CD4-positive, alpha-beta T cell treated with Interleukin-17A for 4 hours (primary cell): ENCODE measurements at regions not wholly inside any gene's neighbourhood (a gene's known extent, or its start where the extent isn't known, plus 50 kb on each side); places are given as distances from the start of the nearest gene placed in this dataset.

Experiments used
- DNase-seq: peaks from one replicate; pipeline ENCODE4 v3.0.0-alpha.2; 2020; ENCODE audit warnings: mixed read lengths

DNA sequence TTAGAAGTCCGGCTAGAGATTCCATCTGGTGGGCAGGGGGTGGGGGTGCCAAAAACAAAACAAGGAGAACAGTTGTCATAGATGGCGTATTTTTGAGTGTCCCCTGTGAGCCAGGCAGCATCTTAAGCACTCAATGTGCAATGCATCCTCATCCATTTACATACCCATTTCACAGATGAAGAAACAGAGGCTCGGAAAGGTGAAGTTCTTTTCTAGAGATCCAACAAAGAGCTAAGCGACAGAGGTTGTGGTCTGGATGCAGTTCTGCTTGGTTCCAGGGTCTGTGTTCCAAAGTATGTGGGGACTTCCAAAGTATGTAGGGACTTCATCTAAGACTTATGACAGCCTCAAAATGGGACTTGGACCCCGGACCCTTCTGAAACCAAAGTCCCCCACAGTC, 277.8 kb downstream of the MN1 start:
- DNase-seq: no peak

DNA sequence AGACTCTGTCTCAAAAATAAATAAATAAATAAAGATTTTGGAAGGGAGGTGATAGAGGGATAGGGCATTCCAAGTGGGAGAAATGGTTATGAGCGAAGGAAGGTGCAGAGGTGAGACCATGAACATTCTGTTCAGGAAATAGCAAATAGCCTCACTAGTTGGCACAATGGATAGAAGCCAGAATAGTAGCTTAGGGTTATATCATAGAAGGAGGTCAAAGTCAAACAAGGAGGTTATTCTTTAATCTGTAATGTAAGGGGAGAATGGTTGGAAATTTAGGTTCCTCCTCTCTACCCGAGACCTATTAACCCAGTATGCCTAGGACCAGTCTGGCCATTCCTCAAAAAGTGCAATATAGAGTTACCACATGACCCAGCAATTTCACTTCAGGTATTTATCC, 275.8 kb downstream of the MN1 start:
- no peak for DNase-seq

DNA sequence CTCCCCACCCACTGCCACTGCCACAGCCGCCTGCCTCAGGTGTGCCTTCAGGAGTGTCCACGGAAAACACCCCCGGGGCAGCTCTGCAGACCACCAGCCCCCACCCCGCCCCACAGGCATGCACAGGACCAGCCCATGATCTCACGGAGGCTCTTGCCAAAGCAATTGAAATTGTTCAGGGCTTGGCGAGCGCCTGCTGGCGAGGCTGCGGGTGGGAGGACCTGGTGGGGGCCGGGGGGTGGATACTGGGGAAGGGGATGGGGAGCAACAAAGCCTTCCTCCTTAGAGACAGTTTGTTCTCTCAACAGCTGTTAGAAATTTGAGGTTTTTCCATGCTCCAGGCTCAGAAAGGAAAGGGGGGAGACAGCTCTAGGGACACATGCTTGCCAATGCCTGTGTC, 274.7 kb downstream of the MN1 start:
- no peak for DNase-seq

DNA sequence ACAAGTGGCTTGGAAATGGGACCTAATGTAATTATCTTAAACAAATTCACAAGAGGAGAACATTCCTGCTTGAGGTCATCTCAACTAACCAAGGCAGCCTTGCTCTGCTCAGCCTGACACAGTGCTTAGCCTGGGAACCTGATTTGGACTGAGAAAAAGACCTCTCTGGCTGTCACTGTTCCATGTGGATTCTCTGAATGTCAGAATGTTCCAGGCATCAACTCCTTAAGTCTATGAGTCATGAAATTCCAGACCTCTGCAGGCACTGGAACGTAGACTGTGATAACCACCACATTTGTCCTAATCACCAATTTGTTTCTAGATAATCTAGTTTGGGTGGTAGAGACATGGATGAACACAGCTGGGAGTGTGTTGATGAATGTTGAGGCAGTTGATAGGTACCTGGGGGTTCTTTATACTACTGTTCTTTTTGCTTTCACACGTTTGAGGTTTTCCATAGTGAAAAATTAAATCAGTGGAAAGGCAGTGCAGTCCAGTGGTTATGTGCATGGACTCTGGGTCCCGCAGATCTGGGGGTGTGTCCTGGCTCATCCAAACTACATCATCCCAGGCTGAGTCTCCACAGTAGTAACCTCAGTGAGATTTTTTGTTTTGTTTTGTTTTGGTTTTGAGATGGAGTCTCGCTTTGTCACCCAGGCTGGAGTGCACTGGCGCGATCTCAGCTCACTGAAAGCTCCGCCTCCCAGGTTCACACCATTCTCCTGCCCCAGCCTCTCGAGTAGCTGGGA, 269.6 kb downstream of the MN1 start:
- DNase-seq: no peak

DNA sequence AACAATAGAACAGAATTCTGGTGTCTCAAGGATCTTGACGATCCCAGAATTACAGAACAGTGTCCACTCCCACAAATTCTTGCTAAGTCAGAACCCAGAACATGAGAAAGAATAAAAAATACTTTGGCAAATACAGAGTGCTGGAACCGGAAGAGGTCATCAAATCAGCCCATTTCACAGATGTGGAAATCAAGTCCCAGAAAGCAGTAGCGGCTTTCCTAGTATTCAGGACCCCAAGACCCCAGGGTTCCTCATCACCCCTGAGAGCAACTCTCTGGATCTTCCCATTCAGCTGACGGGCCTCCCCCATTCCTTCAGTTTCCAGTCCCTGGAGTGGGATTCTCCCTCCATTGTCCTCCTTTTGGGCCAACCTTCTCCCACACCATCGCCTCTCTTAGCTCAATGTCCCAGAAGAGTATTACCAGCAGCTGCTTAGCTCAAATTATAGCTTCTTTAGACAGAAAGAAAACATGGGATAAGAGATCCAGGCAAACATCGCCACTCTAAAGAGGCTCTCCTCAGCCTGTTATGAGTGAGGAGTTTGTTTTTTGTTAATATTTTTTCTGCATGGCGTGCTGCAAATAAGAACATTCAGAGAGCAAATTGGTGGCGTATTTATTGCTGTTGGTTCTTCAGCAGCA, 268.3 kb downstream of the MN1 start:
- DNase-seq: no peak

DNA sequence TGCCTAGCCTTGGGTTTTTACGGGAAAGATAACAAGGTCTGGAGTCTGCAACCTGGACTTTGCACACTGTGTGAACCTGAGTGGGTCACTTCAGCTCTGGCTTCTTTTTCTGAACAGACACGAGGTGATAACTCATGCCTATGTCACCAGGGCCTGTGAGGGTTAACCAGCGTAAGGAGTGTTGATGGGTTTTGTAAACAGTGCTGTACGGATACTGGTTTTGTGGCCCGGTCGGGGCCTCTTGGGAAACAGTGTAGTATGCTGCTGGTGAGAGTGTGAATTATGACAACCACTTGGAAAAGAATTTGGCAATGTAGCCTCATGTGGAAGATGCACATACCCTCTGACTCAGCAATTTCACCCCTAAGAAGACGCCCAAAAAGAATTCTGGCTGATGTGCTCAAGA, 266.8 kb downstream of the MN1 start:
- no peak for DNase-seq

DNA sequence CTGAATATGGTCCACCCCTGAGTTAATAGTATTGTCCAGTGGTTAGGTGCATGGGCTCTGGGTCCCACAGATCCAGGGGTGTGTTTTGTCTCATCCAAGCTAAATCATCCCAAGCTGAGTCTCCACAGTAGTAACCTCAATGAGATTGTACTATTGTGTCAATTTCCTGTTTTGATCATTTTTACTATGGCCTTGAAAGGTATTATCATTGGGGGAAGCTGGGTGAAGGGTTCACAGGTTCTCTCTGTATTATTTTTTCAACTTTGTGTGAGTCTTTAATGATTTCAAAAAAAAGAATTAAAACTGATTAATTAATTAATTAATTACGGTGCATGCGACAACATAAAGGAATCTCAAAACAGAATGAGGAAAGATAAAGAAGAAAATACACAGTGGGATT, 266.1 kb downstream of the MN1 start:
- no peak for DNase-seq

DNA sequence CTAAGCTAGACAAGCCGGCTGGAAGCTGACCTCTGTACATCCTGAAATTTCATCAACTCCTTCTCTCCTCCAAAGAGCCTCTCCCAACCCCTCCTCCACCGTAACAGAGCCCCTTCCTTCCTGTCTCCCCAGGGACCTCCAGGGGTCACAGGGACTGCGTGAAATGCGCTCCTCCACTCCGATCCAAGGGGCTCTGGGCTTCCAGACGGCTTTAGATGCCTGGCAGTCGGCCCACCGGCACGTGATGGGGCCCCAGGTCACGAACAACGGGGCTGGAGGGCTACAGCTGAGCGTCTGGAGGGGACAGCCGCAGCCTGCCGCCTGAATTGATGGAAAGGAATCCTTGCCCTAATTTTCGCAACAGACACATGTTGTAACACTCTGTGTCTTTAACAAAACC, 264.1 kb downstream of the MN1 start:
- no peak for DNase-seq

DNA sequence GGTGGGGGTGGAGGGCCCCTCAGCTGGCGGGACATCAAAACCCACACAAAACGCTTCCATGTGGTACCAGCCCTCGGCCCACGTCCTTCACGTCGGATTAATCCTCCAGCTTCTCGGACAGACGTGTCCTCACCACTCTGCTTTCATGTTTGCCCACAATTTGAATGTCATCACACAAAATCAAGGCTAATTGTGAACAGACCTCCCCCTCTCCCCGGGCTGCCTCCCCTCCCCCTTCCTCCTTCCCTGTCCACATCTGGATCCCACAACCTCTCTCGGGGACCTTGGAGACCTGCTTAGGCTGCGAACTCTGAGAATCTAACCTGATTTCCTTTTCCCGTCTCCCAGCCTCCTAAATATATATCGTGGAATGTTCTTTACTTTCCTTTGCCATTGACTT, 262.9 kb downstream of the MN1 start:
- no peak for DNase-seq

DNA sequence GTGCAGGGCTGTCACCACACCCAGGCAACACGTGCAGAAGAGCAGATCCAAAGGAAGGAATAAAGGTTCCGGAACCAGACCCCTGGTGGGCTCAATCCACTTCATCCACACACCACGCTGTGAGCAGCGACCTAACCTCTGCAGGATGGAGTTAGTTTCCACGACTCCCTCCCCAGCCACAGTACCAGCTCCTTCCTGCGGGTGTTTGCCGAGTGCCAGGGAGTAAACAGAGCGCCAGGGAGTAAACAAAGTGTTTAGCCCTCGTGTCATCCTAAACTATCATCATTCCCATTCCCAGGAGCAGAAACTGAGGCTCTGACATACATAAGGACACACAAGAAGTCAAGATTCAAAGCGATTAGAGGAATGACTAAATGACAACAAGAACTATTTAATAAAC, 261.3 kb downstream of the MN1 start:
- no peak for DNase-seq

DNA sequence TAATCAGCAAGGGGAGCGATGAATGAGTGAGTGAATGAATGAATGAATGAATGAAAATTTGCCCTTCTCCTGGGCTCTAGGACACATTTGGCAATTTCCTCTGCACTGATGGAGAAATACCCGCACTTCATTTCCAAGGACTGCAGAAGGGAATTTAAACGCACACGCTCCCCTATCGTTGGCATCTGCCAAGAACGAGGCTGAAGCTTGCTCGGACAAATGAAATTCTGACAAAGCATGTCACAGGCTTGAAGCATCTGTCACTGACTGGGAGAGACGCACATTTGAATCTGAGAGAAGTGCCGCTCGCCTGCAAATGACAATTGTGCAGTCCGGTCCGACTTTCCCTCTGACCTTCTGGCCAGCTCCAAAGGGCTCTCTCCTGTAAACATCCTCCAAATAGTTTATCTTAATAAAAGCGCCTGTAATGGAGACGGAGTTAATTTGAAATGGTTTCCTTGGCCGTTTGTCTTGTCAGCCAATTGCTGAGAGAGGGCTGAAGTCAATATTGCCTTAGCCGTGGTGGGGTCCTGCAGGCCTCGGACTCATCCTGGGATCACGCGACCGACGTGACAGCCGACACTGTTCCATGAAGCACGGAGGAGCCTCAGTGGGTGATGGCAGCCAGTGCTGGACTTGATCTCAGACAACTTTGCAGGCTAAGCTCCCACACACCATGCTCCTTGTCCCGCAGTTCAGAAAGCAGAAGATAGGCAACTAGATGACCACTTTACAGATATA, 260.7 kb downstream of the MN1 start:
- DNase-seq: no peak

DNA sequence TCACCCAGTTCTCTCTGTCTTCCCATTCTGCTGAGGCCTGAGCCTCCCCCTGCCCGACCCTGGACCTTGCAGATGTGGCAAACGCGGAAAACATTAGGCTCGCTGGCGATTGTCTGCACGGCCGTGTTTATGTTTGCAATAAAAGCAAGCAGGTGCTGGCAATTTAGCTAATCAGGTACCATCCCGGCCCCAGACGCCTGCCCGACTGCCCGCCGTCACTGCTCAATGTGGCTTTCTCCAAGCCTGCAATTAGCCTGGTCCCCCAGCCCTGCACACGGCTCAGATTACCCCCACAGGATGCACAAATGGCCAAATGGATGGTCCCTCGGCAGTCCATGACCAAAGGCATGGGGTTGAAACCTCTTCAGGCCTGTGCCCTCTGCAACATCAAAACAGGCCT, 259.7 kb downstream of the MN1 start:
- DNase-seq: no peak

DNA sequence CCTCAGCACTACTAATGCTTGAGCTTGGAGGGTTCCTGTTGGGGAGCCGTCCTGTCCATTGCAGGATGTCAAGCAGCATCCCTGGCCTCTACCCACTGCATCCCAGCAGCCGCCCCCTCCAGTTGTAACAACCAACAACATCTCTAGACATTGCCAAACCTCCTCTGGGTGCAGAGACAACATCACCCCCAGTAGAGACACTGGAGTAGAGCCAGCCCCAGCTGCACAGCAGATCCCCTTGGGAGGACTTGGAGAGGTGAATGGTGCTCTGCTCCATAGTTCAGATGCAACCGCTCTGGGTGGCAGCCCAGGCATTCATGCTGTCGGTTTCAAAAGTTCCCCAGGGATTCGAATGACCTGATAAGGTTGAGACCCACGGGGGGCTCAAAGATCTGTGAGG, 259.0 kb downstream of the MN1 start:
- no peak for DNase-seq

DNA sequence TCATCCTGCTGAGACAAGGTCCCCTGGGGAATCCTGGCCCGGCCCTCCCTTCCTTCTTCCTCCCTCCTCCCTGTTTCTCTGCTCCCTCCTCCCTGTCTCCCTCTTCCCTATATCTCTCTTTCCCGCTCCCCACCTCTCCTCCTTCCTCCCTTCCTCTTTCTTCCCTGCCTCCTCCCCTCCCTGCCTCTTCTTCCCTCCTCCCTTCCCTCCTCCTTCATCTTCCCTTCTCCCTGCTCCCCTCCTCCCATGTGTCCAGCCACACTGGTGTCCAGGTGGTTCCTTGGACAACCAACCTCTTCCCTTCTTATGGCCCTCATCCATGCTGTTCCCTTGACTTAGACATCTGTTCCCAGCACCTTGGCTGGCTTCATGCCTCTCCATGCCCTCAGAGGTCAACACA, 258.1 kb downstream of the MN1 start:
- no peak for DNase-seq

DNA sequence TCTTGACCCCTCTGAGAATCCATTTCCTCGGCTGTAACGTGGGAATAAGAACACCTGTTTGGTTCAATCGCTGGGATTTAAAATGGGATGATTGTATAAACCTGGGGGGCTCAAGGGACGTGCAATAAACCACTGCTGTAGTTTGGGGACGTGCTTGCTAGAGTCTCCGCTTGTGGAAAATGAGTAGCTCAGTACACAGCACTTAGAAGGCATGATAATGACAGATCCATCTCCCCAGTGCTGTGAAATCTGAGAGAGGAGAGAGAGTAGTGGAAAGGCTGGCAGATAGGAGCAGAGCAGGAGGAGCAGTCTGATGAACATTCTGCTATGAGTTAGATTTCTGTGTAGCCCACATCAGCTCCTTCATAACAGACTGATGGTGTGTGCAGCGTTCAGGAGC, 256.5 kb downstream of the MN1 start:
- no peak for DNase-seq

DNA sequence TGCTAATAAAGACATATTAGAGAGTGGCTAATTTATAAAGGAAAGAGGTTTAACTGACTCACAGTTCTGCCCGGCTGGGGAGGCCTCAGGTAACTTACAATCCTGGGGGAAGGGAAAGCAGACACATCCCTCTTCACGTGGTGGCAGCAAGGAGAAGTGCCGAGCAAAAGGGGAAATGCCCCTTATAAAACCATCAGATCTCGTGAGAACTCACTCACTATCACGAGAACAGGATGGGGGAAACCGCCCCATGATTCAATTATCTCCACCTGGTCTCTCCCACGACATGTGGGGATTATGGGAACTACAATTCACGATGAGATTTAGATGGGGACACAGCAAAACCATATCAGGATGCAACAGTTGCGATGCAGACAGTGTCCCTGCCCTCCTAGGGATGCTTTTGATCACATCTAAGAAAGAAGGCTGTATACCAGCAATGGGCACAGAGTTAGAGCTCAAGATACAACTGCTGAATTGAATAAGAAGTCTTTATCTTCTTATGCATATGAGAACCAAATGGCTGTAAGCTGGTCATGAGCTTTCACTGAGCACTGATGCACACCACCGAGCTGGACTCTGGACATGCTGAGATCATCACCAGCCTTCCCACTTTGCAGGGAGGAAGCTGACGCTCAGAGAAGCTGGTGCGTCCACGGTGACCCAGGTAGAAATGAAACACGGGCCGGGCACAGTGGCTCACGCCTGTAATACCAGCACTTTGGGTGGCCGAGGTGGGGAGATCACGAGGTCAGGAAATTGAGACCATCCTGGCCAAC, 255.2 kb downstream of the MN1 start:
- no peak for DNase-seq

DNA sequence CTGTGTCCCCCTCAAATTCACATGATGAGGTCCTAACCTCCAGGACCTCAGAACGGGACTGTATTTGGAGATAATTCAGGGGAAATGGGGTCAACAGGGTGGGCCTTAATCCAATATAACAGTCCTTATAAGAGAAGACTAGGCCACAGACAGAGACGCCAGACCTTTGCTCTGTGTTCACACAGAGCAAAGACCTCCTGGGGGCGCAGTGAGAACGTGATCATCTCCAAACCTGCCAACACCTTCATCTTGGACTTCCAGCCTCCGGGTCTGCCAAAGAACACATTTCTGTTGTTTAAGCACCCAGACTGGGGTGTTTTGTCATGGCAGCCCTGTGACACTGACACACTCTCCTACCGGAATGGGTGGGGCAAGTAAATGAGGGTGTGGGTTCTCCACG, 250.2 kb downstream of the MN1 start:
- DNase-seq: no peak

DNA sequence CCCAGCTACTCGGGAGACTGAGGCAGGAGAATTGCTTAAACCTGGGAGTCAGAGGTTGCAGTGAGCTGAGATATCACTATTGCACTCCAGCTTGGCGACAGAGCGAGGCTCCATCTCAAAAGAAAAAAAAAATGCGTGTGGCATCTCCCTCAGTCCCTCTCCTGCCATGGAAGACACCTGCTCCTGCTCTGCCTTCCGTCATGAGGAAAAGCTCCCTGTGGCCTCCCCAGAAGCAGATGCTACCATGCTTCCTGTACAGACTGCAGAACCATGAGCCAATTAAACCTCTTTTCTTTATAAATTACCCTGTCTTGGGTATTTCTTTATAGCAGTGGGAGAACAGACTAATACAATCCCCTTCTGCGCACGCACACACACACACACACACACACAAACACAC, 249.4 kb downstream of the MN1 start:
- no peak for DNase-seq

DNA sequence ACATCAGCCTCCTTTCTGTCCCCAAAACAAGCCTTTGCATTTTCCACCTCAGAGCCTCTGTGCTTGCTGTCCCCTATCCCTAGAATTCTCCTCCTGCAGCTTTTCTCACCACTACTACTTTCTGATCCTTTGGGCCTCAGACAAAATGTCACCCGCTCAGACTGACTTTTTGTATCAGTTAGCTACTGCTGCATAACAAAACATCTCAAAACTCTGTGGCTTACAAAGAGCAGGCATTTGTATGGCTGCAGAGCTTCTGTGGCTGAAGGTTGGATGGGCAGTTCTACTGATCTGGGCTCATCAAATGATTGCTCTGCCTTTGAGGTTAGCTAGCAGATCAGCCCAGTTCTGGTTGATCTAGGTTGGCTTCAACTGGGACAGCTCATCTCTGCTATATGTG, 248.7 kb downstream of the MN1 start:
- DNase-seq: no peak

DNA sequence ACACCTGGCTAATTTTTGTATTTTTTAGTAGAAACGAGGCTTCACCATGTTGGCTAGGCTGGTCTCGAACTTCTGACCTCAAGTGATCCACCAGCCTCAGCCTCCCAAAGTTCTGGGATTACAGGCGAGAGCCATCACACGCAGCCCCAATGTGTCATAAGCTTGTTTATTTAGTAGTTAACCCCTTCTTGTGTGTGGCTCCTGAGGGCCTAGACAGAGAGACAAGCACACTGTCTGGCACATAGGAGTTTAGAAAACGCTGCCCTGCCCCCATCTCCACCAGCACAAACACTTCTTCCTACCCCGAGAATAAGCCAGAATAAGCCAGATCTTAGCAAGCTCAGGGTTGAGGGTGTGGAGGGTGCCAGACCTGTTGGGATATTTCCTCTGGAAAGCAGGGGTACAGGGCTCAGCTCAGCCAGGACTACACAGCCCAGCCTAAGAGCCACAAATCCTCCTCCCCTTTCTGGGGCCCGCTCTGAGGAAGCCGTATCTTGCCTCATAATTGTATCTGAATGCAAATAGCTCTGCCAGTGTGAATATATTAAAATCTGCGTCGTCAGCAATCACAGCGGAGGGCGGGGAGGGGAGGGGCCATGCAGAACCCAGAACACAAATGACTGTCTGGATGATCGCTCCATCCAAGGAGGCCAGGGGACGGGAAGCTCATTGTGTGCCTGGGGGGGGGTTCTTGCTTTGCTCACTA, 247.3 kb downstream of the MN1 start:
- DNase-seq: no peak

DNA sequence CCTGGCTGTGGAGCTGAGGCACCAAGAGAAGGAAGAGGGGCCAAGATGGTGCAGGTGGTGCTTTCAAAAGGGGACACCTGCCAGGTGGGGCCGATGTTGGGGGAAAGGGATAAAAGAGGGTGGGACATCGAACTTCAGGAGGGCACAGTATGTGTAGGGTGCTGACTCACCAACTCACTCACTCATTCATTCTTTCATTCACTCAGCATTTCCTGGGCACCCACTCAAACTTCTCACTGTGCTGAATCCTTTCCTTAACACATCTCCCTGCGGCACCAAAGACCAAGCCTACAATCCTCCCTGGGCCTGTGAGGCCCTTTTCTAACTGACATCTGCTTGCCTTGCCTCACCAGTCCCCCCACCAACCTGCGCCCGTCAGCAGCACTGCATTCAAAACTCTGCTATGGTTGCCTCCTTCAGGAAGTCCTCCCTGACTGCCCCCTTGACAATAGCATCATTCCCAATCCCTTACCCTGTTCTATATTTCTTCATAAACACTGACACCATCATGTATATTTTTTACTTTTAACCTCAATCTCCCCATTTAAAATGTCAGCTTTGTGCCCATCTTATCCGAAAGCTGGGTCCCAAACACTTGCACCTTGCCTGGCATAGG, 246.6 kb downstream of the MN1 start:
- DNase-seq: no peak

DNA sequence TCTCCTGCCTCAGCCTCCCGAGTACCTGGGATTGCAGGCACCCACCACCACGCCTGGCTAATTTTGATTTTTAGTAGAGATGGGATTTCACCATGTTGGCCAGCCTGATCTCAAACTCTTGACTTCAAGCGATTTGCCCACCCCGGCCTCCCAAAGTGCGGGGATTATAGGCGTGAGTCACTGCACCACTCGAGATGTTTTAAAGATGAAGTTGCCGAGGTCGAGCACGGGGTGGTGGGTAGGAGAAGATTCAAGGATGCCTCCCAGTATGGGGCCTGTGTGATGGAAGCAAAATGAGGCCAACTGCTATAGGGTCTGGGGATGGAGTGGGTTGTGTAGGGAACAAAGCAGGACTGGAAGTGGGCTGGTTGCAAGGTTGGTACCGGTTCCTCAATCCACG, 245.2 kb downstream of the MN1 start:
- no peak for DNase-seq
